ENCODE measurements at regions not wholly inside any gene's neighbourhood (a gene's known extent, or its start where the extent isn't known, plus 50 kb on each side); places are given as distances from the start of the nearest gene placed in this dataset.

GRCh38 chr10:129392855-129393254 is 74.2 kb upstream of the MGMT start:
- no peak for DNase-seq

- DNase-seq = no peak
These were observed 73.2 kb upstream of the MGMT start for GRCh38 chr10:129393812-129394211.

GRCh38 chr10:129394518-129395328 is 72.3 kb upstream of the MGMT start:
- no peak for DNase-seq

- no peak for DNase-seq
These were observed 70.9 kb upstream of the MGMT start for GRCh38 chr10:129396021-129396722.

- DNase-seq = no peak
These were observed 69.7 kb upstream of the MGMT start for GRCh38 chr10:129397198-129397974.

- no peak for DNase-seq
These were observed 68.3 kb upstream of the MGMT start for GRCh38 chr10:129398711-129399141.

- DNase-seq = no peak
These were observed 66.6 kb upstream of the MGMT start for GRCh38 chr10:129400426-129400825.

GRCh38 chr10:129402459-129402858 is 64.6 kb upstream of the MGMT start:
- no peak for DNase-seq

- DNase-seq = no peak
These were observed 63.0 kb upstream of the MGMT start for GRCh38 chr10:129404091-129404490.

GRCh38 chr10:129405389-129405788 is 61.7 kb upstream of the MGMT start:
- DNase-seq = no peak

- DNase-seq = no peak
These were observed 56.2 kb upstream of the MGMT start for GRCh38 chr10:129410688-129411392.

- DNase-seq = no peak
These were observed 55.7 kb upstream of the MGMT start for GRCh38 chr10:129411393-129411705.

- no peak for DNase-seq
These were observed 55.3 kb upstream of the MGMT start for GRCh38 chr10:129411772-129412171.

- no peak for DNase-seq
These were observed 54.0 kb upstream of the MGMT start for GRCh38 chr10:129413024-129413423.

GRCh38 chr10:129415215-129416140 is 51.6 kb upstream of the MGMT start:
- no peak for DNase-seq

GRCh38 chr10:129416155-129416554 is 50.9 kb upstream of the MGMT start:
- DNase-seq = no peak

GRCh38 chr10:129416956-129417765 is 49.9 kb upstream of the MGMT start:
- no peak for DNase-seq
